Esophagus muscularis mucosa (tissue), 4 donors: ENCODE measurements at regions not wholly inside any gene's neighbourhood (a gene's known extent, or its start where the extent isn't known, plus 50 kb on each side); places are given as distances from the start of the nearest gene placed in this dataset.

Experiments
- EP300 ChIP-seq: sonication (generic); formaldehyde crosslinking; IDR thresholded peaks from one replicate; pipeline ENCODE4 v1.6.1; 2017; ENCODE audit warnings: antibody characterized with exemption
- POLR2A ChIP-seq: fragments of 450-650 bp; IDR thresholded peaks from one replicate; pipeline ENCODE4 v1.6.1; 2017; ENCODE audit warnings: antibody characterized with exemption, moderate library complexity, mild to moderate bottlenecking, low read depth
- POLR2AphosphoS5 ChIP-seq, 2 donors: sonication (generic); formaldehyde crosslinking; IDR thresholded peaks; one replicate each; pipeline ENCODE4 v1.6.1; 2017; ENCODE audit warnings: antibody characterized with exemption in 2 of 2
- TF ChIP-seq, protein P1 (sequence below), 3 experiments: fragments of 200-600 bp in 2 of 3; fragments of 450-650 bp in 1 of 3; sonication (generic) in 2 of 3; IDR thresholded peaks; one replicate each; pipeline ENCODE4 v1.5.1; 2017 to 2019; ENCODE audit warnings: antibody characterized with exemption in 3 of 3, mild to moderate bottlenecking in 2 of 3, moderate library complexity in 1 of 3

DNA sequence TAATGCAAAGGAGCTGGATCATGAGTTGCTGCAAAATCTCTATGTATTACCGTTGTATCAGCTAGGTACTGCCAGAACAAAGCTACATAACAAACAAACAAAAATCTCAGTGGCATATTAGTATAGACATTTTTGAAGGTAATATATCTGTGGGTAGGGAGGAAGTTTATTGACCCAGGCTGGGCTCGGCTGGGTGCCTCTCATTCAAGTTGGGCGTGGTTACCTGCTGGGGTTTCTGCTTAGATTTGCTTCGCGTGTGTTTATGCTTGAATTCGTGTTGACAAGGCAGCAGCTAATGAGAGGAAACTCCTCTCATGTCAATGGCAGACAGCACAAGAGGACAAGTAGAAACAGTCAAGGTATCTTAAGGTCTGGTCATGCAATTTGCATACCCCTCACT is 520.7 kb downstream of the SOX5 start:
- TF ChIP-seq, protein P1, sequence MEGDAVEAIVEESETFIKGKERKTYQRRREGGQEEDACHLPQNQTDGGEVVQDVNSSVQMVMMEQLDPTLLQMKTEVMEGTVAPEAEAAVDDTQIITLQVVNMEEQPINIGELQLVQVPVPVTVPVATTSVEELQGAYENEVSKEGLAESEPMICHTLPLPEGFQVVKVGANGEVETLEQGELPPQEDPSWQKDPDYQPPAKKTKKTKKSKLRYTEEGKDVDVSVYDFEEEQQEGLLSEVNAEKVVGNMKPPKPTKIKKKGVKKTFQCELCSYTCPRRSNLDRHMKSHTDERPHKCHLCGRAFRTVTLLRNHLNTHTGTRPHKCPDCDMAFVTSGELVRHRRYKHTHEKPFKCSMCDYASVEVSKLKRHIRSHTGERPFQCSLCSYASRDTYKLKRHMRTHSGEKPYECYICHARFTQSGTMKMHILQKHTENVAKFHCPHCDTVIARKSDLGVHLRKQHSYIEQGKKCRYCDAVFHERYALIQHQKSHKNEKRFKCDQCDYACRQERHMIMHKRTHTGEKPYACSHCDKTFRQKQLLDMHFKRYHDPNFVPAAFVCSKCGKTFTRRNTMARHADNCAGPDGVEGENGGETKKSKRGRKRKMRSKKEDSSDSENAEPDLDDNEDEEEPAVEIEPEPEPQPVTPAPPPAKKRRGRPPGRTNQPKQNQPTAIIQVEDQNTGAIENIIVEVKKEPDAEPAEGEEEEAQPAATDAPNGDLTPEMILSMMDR (IDR thresholded peaks at IDR 0.05), result no peak
- no peak for TF ChIP-seq POLR2A
- TF ChIP-seq POLR2AphosphoS5 (IDR thresholded peaks at IDR 0.05), result no peak
- no peak for TF ChIP-seq EP300
